ENCODE measurements at regions not wholly inside any gene's neighbourhood (a gene's known extent, or its start where the extent isn't known, plus 50 kb on each side); places are given as distances from the start of the nearest gene placed in this dataset.

DNA sequence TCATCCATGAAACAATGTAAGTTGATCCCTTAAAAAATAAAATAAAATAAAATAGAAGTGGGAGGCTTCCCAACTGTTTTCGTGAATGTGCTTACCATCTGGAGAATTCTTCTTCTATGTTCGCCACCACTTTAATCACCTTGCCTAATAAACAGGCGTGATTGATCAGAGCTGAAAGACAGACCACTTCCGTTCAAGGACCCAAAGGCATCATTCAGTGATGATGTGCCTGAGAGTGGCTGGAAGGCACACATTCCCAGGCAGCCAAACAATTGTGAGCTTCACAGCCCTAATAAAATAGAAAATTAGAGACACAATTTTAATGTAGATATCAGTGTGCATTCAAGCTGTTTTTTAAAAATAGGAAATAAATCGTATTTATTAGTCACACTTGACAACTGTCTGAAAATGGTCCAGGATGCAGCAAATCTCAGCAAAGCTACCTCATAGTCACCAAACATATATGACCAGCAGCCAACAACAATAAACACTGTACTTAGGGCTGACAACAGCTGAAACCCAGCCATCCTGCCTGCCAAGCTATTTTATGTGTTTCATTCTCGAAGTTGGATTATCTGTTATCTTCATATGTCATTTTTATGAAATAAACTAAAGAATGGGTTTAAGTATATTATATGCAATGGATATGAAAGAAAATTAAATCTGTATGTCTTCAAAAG lies 163.2 kb upstream of the FAM9B start:
- DNase-seq: no peak

DNA sequence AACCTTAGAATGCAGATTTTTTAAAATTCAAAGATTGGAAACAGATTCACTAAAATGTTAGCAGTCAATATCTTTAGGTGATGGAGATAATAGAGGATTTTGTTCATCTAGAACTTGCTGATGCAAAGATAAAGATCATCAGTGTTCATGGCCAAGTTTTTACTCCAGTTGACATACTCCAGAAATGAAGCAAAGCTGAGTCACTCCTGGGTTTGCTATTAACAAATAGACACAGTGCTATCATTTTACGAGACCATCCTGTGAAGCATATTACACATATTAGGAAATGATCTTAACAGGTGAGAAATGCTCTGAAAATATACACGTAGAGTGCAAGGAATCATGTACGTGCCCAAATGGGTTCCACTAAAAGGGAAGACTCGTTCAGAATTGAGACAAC lies 170.6 kb upstream of the FAM9B start:
- no peak for DNase-seq

GRCh38 chrX:9205599-9206223 lies 171.8 kb upstream of the FAM9B start:
- no peak for DNase-seq

DNA sequence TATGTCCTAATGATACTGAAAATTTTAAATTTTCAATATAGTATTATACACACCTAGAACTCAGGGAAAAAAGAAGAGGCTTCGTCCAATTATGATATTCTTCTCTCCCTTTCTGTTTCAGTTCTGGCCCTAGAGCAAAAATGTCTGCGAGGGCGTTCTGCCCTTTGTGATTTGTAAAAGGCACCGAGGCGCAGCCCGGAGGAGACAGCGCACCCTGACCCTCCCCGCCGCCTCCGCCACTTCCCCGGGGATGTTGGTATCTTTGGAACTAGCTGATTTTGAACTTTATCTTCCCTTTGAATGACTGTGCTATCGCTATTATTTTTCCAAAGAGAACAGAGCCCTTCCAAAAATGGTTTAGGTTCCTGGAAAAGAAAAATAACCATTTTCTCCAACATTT lies 173.2 kb upstream of the FAM9B start:
- DNase-seq: no peak

DNA sequence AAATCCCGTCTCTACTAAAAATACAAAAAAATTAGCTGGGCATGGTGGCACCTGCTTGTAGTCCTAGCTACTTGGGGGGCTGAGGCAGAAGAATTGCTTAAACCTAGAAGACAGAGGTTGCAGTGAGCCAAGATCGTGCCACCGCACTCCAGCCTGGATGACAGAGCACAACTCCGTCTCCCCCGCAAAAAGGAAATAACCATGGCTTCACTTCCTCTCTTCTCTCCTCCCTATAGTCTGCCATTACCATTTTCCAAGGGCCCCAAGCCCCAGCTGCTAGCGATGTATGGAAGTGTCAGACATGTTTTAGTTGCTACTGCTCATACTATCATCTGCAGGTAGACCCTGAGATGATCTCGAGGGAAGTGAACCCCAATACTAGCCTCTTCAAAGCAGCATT lies 177.3 kb upstream of the FAM9B start:
- DNase-seq: no peak

- no peak for DNase-seq
Observed at GRCh38 chrX:9221781-9222180, 187.9 kb upstream of the FAM9B start.

- no peak for DNase-seq
Observed at GRCh38 chrX:9222299-9222698, 188.4 kb upstream of the FAM9B start.

- no peak for DNase-seq
Observed at GRCh38 chrX:9227276-9227675, 193.3 kb upstream of the FAM9B start.

GRCh38 chrX:9231491-9231890 lies 197.6 kb upstream of the FAM9B start:
- no peak for DNase-seq

DNA sequence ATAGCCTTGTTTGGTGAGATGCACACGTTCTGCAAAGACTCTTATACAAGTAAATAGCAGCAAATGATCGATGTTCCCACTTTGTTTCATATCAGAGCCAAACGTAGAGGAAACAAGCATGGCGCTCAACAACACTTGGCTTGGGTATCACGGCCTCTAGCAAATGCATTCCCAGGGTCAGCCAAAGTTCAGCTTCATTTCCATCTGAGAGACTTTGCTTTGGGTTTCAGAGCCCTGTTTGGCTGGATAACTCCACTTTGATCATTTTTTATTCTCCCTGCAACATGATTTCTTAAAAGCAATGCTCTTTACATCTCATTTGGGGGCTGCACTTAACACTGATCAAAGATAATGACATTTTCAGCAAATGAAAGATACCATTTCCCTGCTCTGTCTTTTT lies 199.2 kb upstream of the FAM9B start:
- DNase-seq: no peak

GRCh38 chrX:9234315-9234714 lies 200.4 kb upstream of the FAM9B start:
- DNase-seq: no peak

DNA sequence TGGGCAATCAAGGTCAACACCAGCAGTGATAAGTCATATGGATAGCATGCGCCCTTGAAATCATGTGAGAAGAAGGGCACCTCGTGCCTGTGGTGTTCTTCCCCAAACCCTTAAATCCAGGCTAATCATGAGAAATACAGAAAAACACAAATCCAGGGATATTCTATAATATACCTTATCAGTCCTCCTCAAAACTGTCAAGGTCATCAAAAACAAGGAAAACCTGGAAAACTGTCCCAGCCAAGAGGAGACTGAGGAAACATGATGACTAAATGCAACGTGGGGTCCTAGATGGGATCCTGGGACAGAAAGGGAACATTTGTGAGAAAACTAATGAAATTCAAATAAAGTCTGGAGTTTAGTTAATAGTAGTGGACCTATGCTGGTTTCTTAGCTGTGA lies 201.8 kb upstream of the FAM9B start:
- no peak for DNase-seq

- DNase-seq: no peak
Observed at GRCh38 chrX:9240956-9241355, 207.0 kb upstream of the FAM9B start.

- no peak for DNase-seq
Observed at GRCh38 chrX:9241427-9241826, 207.5 kb upstream of the FAM9B start.

DNA sequence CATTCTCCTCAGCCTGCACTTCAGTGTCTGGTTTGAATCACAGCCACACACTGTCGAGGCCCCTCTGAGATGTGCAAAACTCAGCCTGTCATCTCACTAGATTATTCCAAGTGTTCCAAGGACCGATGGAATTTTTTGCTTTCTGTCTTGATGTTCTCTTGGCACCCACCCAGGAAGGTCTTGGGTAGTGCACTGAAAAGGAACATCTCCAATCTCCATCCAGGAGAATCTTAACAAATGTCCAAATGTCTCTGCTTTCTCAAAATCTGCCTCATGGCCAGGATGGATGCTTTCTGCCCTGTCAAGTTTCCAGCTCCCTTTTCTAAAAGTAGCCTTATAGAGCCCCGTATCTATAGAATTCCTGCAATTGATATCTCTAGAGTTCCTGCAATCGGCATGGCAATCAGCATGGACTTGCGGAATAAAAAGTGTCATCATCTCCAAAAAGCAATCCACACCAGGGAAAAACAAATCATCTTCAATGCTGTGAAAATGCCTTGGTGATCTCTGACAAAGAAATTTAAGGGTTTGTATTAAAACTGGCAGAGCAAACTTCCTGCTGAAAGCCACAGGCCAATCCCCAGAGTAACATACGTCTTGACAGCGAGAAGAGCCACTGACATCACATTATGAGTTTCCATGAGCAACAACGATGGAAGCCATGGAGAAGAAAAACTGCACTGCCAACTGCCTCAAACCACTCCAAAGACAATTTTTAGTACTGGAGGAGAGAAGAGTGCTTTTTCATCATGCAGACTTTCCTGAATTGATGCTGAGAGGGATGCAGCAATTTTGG lies 215.3 kb upstream of the FAM9B start:
- DNase-seq: no peak

GRCh38 chrX:9252182-9252581 lies 212.7 kb upstream of the TBL1X start:
- no peak for DNase-seq

- no peak for DNase-seq
Observed at GRCh38 chrX:9253211-9253610, 211.6 kb upstream of the TBL1X start.

DNA sequence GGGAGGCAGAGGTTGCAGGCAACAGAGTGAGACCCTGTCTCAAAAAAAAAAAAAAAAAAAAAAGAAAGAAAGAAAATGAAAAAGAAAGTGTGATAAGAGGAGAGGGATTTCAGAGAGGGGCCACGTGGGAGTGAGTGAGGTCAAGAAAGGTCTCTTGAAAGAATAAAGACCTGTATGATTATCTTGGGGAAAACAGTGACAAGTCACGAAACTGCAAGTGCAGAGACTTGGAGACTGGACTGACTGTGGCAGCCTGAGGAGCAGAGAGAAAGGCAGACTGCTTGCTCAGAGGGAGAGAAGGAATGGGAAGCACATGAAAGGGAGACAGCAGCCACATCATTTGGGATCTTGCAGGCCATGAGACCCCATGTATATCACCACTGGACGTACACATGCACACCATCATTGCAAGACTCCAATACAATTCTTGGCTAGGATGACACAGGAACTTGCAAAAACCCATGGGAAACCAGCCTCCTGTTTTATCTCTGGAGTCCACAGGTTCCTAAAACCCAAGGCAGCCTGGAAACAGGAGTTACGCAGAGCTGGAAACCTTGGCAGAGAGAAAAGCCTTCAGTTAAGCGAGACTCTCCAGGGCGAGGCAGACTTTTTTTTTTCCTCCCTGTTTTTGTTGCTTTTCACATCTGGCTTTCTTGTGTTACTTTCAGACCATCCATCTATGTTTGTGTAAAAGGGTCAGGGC lies 207.0 kb upstream of the TBL1X start:
- no peak for DNase-seq

GRCh38 chrX:9258421-9259104 lies 206.3 kb upstream of the TBL1X start:
- no peak for DNase-seq

GRCh38 chrX:9260603-9261002 lies 204.3 kb upstream of the TBL1X start:
- DNase-seq: no peak

GRCh38 chrX:9267415-9267814 lies 197.4 kb upstream of the TBL1X start:
- no peak for DNase-seq

- no peak for DNase-seq
Observed at GRCh38 chrX:9269134-9269533, 195.7 kb upstream of the TBL1X start.
